ENCODE measurements at regions not wholly inside any gene's neighbourhood (a gene's known extent, or its start where the extent isn't known, plus 50 kb on each side); places are given as distances from the start of the nearest gene placed in this dataset.

- DNase-seq, result no peak
Observed at GRCh38 chr4:13032936-13033335, 451.2 kb downstream of the RAB28 start.

GRCh38 chr4:13024147-13025105, 459.7 kb downstream of the RAB28 start:
- DNase-seq, result no peak

- DNase-seq, result no peak
Observed at GRCh38 chr4:13007802-13008470, 476.2 kb downstream of the RAB28 start.

- DNase-seq, result no peak
Observed at GRCh38 chr4:12993923-12994322, 490.2 kb downstream of the RAB28 start.

GRCh38 chr4:12987284-12987683, 496.9 kb downstream of the RAB28 start:
- no peak for DNase-seq

GRCh38 chr4:12979797-12980196, 504.3 kb downstream of the RAB28 start:
- DNase-seq, result no peak

GRCh38 chr4:12978310-12978709, 505.8 kb downstream of the RAB28 start:
- DNase-seq, result no peak

- DNase-seq, result no peak
Observed at GRCh38 chr4:12975511-12975910, 508.6 kb downstream of the RAB28 start.

- DNase-seq, result no peak
Observed at GRCh38 chr4:12973522-12973921, 510.6 kb downstream of the RAB28 start.

- DNase-seq, result no peak
Observed at GRCh38 chr4:12968345-12968744, 515.8 kb downstream of the RAB28 start.

- no peak for DNase-seq
Observed at GRCh38 chr4:12966726-12967125, 517.4 kb downstream of the RAB28 start.

GRCh38 chr4:12965334-12965733, 518.8 kb downstream of the RAB28 start:
- DNase-seq, result no peak

- no peak for DNase-seq
Observed at GRCh38 chr4:12963912-12964311, 520.2 kb downstream of the RAB28 start.

GRCh38 chr4:12963291-12963690, 520.8 kb downstream of the RAB28 start:
- DNase-seq, result no peak

- DNase-seq, result no peak
Observed at GRCh38 chr4:12961713-12962112, 522.4 kb downstream of the RAB28 start.

GRCh38 chr4:12958436-12958835, 525.7 kb downstream of the RAB28 start:
- no peak for DNase-seq

- DNase-seq, result no peak
Observed at GRCh38 chr4:12957108-12957507, 527.0 kb downstream of the RAB28 start.

- DNase-seq, result no peak
Observed at GRCh38 chr4:12956026-12956425, 528.1 kb downstream of the RAB28 start.

- no peak for DNase-seq
Observed at GRCh38 chr4:12949719-12950490, 534.2 kb downstream of the RAB28 start.

GRCh38 chr4:12943069-12943468, 541.1 kb downstream of the RAB28 start:
- DNase-seq, result no peak

GRCh38 chr4:12933760-12934221, 550.3 kb downstream of the RAB28 start:
- DNase-seq, result no peak

- DNase-seq, result no peak
Observed at GRCh38 chr4:12932203-12932788, 551.8 kb downstream of the RAB28 start.

- DNase-seq, result no peak
Observed at GRCh38 chr4:12929784-12930183, 554.4 kb downstream of the RAB28 start.
